MCF 10A (cell line): ENCODE measurements at regions not wholly inside any gene's neighbourhood (a gene's known extent, or its start where the extent isn't known, plus 50 kb on each side); places are given as distances from the start of the nearest gene placed in this dataset.

ENCODE experiments used
- BruUV-seq: library from RNA; stranded (reverse); fragments of 400-500 nt; replicated peaks from 2 replicates; lab custom pipeline; 2021; lab: Mats Ljungman, UMichigan
- CTCF ChIA-PET: fragments of 300-600 bp; sonication (Branson Sonifier 250); formaldehyde crosslinking; extraction: SDS; loops from one replicate; lab custom pipeline; 2021; ENCODE audit warnings: antibody characterized with exemption, inconsistent platforms; lab: Yijun Ruan, JAX
- POLR2A ChIA-PET: fragments of 300-600, 350-650 bp; sonication (Branson Sonifier 250); formaldehyde crosslinking; extraction: SDS; loops from one replicate; lab custom pipeline; 2020; ENCODE audit warnings: antibody characterized with exemption, inconsistent platforms; lab: Yijun Ruan, JAX
- DNase-seq: peaks from one replicate; pipeline ENCODE4 v3.0.0-alpha.2; 2018; ENCODE audit not compliant: unreplicated experiment
- H3K27ac Mint-ChIP-seq: one replicate; pipeline ENCODE4 v1.8.0; 2022; ENCODE audit warnings: mild to moderate bottlenecking, low read depth, mixed read lengths; ENCODE audit not compliant: unreplicated experiment
- H3K27me3 Mint-ChIP-seq: one replicate; pipeline ENCODE4 v1.8.0; 2022; ENCODE audit warnings: mixed read lengths; ENCODE audit not compliant: insufficient read depth, unreplicated experiment
- H3K36me3 Mint-ChIP-seq: one replicate; pipeline ENCODE4 v1.8.0; 2022; ENCODE audit warnings: mild to moderate bottlenecking, moderate library complexity, mixed read lengths; ENCODE audit not compliant: insufficient read depth, unreplicated experiment
- H3K4me1 Mint-ChIP-seq: one replicate; pipeline ENCODE4 v1.8.0; 2022; ENCODE audit warnings: mixed read lengths; ENCODE audit not compliant: insufficient read depth, unreplicated experiment
- H3K4me3 Mint-ChIP-seq: one replicate; pipeline ENCODE4 v1.8.0; 2022; ENCODE audit warnings: mild to moderate bottlenecking, moderate library complexity, mixed read lengths; ENCODE audit not compliant: unreplicated experiment
- H3K9me3 Mint-ChIP-seq: one replicate; pipeline ENCODE4 v1.8.0; 2022; ENCODE audit warnings: mixed read lengths; ENCODE audit not compliant: unreplicated experiment
- CTCF ChIP-seq: fragments of 200-600 bp; IDR thresholded peaks from one replicate; pipeline ENCODE4 v1.8.0; 2022; ENCODE audit warnings: antibody characterized with exemption, mild to moderate bottlenecking; ENCODE audit not compliant: unreplicated experiment
- intact Hi-C: fragments of 100-400 bp; cut with micrococcal nuclease; formaldehyde crosslinking; loops from 2 replicates; pipeline ENCODE4 v1.14.1; 2022

GRCh38 chr6:149138089-149138488 lies 179.4 kb upstream of the TAB2 start:
- intact Hi-C loops: no loop called here
- no peak for TF ChIP-seq CTCF
- CTCF ChIA-PET: interaction anchor here (0.5 to 0.6 kb wide), 2 partner anchors 74 to 1604 kb away, joined by 3 read pairs; no protein-coding TSS in a partner anchor

GRCh38 chr6:149138699-149139294 lies 178.7 kb upstream of the TAB2 start:
- POLR2A ChIA-PET: interaction anchor here (1.0 kb wide), 1 partner anchor 130 kb away, joined by 3 read pairs; no protein-coding TSS in a partner anchor
- H3K4me1 Mint-ChIP-seq: no peaks in the 10 kb centered on the region

More at GRCh38 chr6:149138089-149138488, 179.4 kb upstream of the TAB2 start:
- Mint-ChIP-seq H3K4me3 (no peak overlapping the region), H3K27me3 (no peaks in the 10 kb centered on the region), H3K4me1 (no peaks in the 10 kb centered on the region), H3K9me3 (no peaks in the 10 kb centered on the region), H3K36me3 (no peaks in the 10 kb centered on the region), H3K27ac (no peak overlapping the region)
- BruUV-seq: no TSS peak
- POLR2A ChIA-PET: interaction anchor here (1.0 kb wide), 1 partner anchor 131 kb away, joined by 3 read pairs; no protein-coding TSS in a partner anchor
- DNase-seq: no peak

GRCh38 chr6:149139782-149140136 lies 177.8 kb upstream of the TAB2 start:
- H3K4me1 Mint-ChIP-seq: no peaks in the 10 kb centered on the region
- intact Hi-C loops: no loop called here
- H3K36me3 Mint-ChIP-seq: no peaks in the 10 kb centered on the region
- POLR2A ChIA-PET: no interaction called here
- TF ChIP-seq CTCF: no peak
- no TSS peak for BruUV-seq
- no peaks in the 10 kb centered on the region for H3K9me3 Mint-ChIP-seq
- CTCF ChIA-PET: no interaction called here
- no peaks in the 10 kb centered on the region for H3K27me3 Mint-ChIP-seq
- DNase-seq: no peak
- no peak overlapping the region for H3K4me3 Mint-ChIP-seq
- no peak overlapping the region for H3K27ac Mint-ChIP-seq

More at GRCh38 chr6:149138699-149139294, 178.7 kb upstream of the TAB2 start:
- no peaks in the 10 kb centered on the region for H3K9me3 Mint-ChIP-seq
- no peaks in the 10 kb centered on the region for H3K36me3 Mint-ChIP-seq
- H3K4me3 Mint-ChIP-seq: no peak overlapping the region
- TF ChIP-seq CTCF: no peak
- intact Hi-C loops: no loop called here
- no peak overlapping the region for H3K27ac Mint-ChIP-seq
- no TSS peak for BruUV-seq
- H3K27me3 Mint-ChIP-seq: no peaks in the 10 kb centered on the region
- DNase-seq: no peak
- CTCF ChIA-PET: interaction anchor here (0.5 kb wide), 1 partner anchor 73 kb away, joined by 3 read pairs; no protein-coding TSS in a partner anchor

GRCh38 chr6:149140137-149140909 lies 177.2 kb upstream of the TAB2 start:
- intact Hi-C loops: no loop called here

More at GRCh38 chr6:149140137-149140909, 177.2 kb upstream of the TAB2 start:
- TF ChIP-seq CTCF: no peak
- H3K27ac Mint-ChIP-seq: no peak overlapping the region
- POLR2A ChIA-PET: no interaction called here
- H3K4me3 Mint-ChIP-seq: no peak overlapping the region
- no peaks in the 10 kb centered on the region for H3K4me1 Mint-ChIP-seq
- H3K36me3 Mint-ChIP-seq: no peaks in the 10 kb centered on the region
- H3K27me3 Mint-ChIP-seq: no peaks in the 10 kb centered on the region
- BruUV-seq: no TSS peak
- CTCF ChIA-PET: no interaction called here
- no peaks in the 10 kb centered on the region for H3K9me3 Mint-ChIP-seq
- DNase-seq: no peak
